Esophagus squamous epithelium (tissue), 4 donors: ENCODE measurements at regions not wholly inside any gene's neighbourhood (a gene's known extent, or its start where the extent isn't known, plus 50 kb on each side); places are given as distances from the start of the nearest gene placed in this dataset.

Experiments used
- POLR2A ChIP-seq, 4 donors: fragments of 450-650 bp; IDR thresholded peaks; one replicate each; pipeline ENCODE4 v1.6.1; 2017; ENCODE audit warnings: antibody characterized with exemption in 4 of 4, mild to moderate bottlenecking in 4 of 4, moderate library complexity in 3 of 4
- TF ChIP-seq, protein P1 (sequence below), 6 experiments: fragments of 450-650 bp in 4 of 6; fragments of 200-600 bp in 2 of 6; sonication (generic) in 2 of 6; IDR thresholded peaks; one replicate each; pipeline ENCODE4 v1.5.1; 2016 to 2019; ENCODE audit warnings: antibody characterized with exemption in 6 of 6, mild to moderate bottlenecking in 4 of 6, moderate library complexity in 4 of 6

DNA sequence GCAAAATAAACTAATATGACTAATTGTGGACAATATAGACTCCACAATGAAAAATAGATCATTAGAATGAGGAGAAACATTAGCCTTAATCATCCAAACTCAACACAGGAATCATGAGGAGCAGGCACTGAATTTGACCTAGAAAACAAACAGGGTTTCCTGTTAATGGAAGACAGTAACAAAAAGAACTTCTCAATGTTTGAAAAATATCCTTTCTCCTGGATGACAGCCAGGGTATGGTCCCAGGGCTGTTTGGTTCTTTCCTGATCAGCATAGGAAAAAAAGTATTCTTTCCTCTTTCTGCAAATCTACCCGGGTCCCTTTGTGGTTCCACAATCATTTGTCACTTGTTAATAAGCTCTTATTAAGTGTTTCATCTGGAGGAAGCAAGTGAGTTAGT is 145.3 kb upstream of the SVIL start:
- TF ChIP-seq POLR2A (IDR thresholded peaks at IDR 0.05) = no peak
- TF ChIP-seq, protein P1, sequence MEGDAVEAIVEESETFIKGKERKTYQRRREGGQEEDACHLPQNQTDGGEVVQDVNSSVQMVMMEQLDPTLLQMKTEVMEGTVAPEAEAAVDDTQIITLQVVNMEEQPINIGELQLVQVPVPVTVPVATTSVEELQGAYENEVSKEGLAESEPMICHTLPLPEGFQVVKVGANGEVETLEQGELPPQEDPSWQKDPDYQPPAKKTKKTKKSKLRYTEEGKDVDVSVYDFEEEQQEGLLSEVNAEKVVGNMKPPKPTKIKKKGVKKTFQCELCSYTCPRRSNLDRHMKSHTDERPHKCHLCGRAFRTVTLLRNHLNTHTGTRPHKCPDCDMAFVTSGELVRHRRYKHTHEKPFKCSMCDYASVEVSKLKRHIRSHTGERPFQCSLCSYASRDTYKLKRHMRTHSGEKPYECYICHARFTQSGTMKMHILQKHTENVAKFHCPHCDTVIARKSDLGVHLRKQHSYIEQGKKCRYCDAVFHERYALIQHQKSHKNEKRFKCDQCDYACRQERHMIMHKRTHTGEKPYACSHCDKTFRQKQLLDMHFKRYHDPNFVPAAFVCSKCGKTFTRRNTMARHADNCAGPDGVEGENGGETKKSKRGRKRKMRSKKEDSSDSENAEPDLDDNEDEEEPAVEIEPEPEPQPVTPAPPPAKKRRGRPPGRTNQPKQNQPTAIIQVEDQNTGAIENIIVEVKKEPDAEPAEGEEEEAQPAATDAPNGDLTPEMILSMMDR (IDR thresholded peaks at IDR 0.05) = no peak
